GM12872 (cell line): ENCODE measurements at regions not wholly inside any gene's neighbourhood (a gene's known extent, or its start where the extent isn't known, plus 50 kb on each side); places are given as distances from the start of the nearest gene placed in this dataset.

Experiments
- CTCF ChIP-seq: IDR thresholded peaks from 3 replicates; pipeline ENCODE4 v1.5.1; 2011; ENCODE audit warnings: low read depth, mild to moderate bottlenecking, low read length, moderate library complexity; ENCODE audit not compliant: insufficient read depth

DNA sequence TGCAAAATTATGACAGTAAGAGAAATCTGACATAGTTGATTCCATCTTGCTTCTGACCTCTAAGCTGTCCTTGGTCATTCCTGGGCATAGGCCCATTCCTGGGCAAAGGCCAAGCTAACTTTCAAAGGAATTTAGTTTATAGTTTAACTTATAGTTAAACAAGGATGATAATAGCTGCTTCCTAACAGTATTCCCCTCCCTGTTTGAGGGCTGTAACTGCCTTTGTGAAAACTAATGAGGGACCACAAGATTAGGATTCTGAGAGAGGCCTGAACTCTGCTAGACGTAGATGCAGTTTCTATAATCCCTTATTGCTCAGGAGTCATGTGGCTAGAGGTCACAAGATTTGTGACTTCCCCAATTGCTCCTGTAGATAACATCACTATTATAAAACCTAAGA lies 80.2 kb upstream of the ASIC2 start:
- TF ChIP-seq CTCF = no peak

DNA sequence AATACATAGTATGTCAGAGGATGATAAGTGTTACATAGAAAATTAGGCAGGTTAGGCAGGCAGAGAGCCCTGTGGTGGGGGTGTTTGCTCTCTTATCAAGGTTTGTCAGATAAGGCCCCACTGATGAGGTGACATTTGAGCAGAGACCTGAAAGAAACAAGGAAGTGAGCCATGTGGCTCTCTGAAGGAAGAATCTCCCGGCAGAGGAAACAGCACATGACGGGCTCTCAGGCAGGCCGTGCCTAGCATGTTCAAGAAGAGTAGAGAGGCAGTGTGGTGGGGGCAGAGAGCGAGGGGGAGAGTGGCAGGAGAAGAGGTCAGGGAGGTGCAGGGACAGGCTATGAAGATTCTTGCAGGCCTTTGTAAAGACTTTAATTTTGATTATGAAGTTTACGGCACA lies 82.0 kb upstream of the ASIC2 start:
- no peak for TF ChIP-seq CTCF

DNA sequence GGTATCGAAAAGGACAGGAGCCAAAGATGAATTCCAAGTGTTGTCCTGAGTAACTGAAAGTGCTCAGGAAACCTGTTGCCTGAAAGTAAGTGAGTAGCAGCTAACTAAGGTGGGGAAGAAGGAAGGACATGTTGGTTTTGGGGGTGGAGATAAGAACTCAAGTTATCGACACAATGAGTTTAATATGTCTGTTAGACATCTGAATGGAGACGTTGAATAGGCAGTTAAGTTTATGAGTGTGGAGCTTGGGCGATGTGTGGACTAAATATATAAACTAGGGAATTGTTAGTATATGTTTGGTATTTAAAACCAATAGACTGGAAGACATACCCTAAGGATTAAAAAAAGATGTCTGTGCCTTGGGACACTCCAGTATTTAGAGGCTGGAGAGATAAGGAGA lies 82.7 kb upstream of the ASIC2 start:
- TF ChIP-seq CTCF = no peak

DNA sequence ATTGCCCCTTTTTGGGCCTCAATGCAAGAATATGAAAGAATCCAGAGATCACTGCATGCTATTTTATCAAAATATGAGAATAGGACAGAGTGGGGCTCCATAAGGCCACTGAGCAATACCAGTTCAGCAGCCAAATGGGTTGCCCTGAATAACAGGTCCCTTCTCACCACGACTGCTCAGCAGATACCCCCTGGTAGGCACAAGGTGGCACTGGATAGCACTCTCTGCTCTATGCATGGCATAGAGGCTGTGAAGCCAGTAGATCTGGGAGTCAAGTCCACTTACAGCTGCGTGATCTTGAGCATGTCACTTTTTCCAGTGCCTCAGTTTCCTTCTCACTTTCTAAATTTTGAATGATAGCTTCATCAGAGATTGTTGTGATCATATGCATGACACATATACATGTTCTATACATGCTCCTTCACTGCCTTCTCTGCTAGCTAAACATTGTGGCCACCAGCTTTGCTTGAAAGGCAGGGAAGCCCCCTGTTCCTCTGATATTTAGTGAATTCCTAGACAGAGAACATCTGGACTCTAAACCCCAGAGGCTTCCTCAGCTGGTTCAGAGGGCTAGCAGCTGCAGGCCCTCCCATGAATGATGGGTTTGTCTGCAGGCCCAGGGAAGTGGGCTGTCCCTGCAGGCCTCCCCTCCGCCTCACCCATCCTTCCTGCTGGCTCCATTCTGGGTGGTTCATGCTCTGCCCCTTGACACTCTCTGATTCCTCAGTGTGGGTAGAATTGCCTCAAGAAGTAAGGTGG lies 84.9 kb upstream of the ASIC2 start:
- TF ChIP-seq CTCF = no peak

GRCh38 chr17:33381201-33381600 lies 88.1 kb upstream of the ASIC2 start:
- TF ChIP-seq CTCF = no peak

- no peak for TF ChIP-seq CTCF
These were observed 90.5 kb upstream of the ASIC2 start for GRCh38 chr17:33383488-33384023.

DNA sequence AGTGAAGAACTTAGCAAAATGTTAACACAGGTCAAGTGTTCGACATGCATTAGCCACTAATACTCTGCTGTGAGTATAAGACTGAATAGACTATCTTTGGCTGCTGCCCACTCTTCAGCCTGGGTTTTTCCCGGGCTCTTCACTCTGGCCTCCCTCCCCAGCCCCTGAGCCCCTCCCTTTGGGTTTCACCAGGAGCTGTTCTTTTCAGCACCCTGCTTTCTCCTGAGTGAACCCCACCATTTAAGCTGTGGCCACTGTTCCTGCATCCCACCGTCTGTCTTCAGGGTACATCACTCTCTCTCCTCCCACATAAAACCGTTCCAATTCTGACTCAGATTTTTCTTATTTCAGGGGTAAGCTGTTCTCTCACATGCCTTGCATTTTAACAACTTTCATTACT lies 92.0 kb upstream of the ASIC2 start:
- TF ChIP-seq CTCF = no peak
